GM18868 (cell line): ENCODE measurements at regions not wholly inside any gene's neighbourhood (a gene's known extent, or its start where the extent isn't known, plus 50 kb on each side); places are given as distances from the start of the nearest gene placed in this dataset.

Source experiments
- ATAC-seq: cut with Tn5 transposase; IDR thresholded peaks from one replicate; pipeline ENCODE4 v1.9.1; 2021; ENCODE audit warnings: mild to moderate bottlenecking, moderate library complexity; ENCODE audit not compliant: unreplicated experiment

DNA sequence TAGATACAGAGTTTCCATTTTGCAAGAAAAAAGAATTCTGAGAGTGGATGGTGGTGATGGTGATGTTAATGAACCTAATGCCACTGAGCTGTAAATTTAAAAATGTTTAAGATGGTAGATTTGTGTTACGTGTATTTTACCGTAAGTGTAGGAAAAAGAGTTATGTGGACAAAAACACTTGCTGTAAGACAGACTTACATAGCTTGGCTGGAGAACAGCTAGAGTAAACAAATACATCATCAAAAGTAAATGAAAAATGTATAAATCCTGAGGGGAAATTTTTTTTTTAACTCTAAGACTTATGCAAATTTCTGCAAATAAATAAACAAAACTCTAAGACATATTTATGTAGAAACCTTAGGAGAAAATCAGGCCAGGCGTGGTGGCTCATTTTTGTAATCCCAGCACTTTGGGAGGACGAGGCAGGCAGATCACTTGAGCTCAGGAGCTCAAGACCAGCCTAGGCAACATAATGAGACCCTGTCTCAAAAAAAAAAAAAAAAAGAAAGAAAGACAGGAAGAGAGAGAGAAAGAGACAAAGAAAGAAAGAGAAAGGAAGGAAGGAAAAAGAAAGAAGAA is 66.2 kb upstream of the CDK13 start:
- ATAC-seq = no peak

DNA sequence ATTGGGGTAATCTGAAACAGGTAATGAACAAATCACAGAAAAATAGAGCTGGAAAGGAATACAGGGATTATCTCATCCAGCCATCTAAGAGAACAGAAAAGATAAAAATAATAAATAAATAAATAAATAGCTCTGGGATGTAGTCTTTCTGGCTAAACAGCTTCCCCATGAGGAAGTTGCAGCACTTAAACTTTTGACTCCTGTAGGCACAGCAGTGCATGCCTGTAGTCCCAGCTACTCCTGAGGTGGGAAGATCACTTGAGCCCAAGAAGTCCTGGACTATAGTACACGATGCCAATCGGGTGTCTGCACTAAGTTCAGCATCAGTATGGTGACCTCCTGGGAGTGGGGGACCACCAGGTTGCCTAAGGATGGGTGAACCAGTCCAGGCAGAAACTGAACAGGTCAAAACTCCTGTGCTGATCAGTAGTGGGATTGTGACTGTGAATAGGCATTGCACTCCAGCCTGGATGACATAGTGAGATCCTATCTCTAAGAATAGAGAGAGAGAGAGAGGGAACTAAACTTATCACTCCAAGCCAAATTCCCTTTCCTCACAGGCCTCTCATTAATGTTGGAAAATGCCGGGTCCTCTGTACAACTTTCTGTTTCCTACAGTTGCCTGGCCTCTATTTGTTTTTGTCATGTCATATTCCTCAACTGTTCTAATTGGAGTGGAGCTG is 61.7 kb upstream of the CDK13 start:
- ATAC-seq = no peak

DNA sequence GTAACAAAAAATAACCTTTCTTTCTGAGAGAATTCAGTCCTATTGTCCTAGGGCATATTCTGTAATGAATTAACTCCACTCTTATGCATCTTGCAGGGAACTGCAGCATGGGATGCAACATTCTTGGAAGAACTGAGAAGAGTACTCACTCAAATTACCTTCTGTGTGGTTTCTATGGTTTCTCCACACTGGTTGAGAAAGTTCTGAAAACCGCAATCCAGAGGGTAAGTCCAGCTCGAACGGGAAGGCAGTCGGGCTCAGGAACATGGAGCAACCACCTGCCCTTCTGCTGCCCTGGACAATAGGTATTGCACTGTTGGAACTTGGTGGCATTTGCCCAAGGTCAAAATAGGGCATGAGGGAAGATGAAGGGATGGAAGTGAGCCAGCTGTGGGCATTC is 59.6 kb upstream of the CDK13 start:
- no peak for ATAC-seq

DNA sequence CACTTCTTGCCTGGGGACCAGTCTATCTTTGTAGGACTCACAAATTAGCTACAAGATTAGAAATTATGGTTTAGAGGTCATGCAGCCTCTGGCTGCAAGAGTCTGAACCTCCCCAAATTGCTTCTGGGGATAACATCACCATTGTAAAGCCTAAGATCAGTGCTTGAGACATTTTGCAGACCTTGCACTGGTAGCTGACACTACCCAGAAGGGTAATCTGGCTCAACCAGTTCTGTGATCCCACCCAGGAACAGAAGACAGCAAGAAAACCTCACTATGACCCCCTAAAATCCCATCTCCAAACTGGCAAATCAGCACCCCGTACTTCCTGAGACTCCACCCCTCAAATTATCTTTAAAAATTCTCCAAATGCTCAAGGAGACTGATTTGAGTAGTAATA is 58.2 kb upstream of the CDK13 start:
- no peak for ATAC-seq

DNA sequence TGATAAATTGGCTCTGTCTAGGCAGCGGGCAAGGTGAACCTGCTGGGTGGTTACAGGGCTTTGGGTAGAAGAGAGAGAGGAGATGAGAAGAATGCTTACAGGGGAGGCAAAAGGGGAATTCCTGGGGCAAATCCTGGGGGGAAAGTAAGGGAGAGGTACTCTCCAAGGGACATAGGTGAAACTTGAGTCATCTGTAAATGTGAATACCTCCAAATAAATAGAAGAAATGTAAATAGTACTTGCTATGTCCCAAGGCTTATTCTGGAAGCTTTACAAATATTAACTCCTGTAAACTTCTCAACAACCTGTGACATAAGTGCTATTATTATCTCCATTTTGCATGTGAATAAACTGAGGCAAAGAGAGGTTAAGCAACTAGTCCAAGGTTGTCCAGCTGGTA is 57.7 kb upstream of the CDK13 start:
- no peak for ATAC-seq

DNA sequence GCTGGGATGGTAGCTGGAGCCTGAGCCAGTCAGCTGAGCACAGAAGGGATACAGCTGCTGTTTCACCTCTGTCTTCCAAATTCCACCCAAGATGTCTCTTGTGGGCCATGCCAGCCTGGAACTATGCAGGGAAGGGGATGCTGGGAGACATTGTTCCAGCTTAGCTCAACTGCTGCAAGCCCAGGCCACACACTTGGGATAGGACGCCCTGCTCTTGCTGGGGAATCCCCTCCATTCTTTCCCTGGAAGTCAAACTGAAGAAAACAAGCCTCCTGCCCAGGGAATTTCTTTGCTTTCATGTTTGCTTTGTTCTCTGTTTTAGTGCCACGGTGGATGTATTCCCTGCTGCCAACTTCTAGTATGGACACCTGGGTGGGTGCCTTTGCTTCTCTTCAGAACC is 55.2 kb upstream of the CDK13 start:
- no peak for ATAC-seq

DNA sequence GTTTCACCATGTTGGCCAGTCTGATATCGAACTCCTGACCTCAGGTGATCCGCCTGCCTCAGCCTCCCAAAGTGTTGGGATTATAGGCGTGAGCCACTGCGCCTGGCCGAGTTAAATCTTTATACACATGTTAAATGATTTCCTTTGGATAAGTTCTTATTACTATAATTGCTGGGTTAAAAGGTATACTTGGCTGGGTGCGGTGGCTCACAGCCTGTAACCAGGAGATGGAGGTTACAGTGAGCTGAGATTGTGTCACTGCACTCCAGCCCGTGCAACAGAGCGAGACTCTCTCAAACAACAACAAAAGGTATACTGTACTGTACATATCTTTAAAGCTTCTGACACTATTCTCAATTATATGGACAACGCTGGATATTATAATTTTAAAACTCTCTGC is 53.2 kb upstream of the CDK13 start:
- ATAC-seq = no peak

DNA sequence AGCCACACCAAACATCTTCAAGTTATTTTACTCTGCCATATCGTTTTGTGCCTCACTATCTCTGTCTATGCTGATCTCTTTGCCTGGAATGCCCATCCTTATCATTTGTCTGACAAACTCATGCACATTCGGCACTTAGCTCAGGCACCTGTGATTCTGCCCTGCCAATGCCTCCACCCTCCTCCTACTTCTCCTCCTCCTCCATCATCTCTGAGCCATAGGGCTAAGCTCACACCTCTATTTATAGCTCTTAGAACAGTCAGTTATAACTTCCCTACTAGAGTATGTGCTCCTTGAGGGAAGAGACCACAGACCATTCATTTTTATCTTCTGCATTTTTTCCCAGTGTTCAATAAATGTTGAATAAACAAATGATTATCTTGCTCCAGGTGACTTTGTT is 51.2 kb upstream of the CDK13 start:
- no peak for ATAC-seq
